A673 (cell line): ENCODE measurements at regions not wholly inside any gene's neighbourhood (a gene's known extent, or its start where the extent isn't known, plus 50 kb on each side); places are given as distances from the start of the nearest gene placed in this dataset.

Source experiments
- BruUV-seq: library from RNA; stranded (reverse); fragments of 400-500 nt; replicated peaks from 2 replicates; lab custom pipeline; 2021; lab: Mats Ljungman, UMichigan
- CTCF ChIA-PET: fragments of 300-600 bp; sonication (Branson Sonifier 250); formaldehyde crosslinking; loops from one replicate; lab custom pipeline; 2022; ENCODE audit warnings: antibody characterized with exemption; lab: Charles Lee
- POLR2A ChIA-PET: fragments of 300-600 bp; sonication (Branson Sonifier 250); formaldehyde crosslinking; loops from one replicate; lab custom pipeline; 2022; ENCODE audit warnings: antibody characterized with exemption; ENCODE audit not compliant: low non-redundant PET; lab: Charles Lee
- DNase-seq: peaks from one replicate; pipeline ENCODE4 v3.0.0-alpha.2; 2015; ENCODE audit warnings: low spot score
- H3K27ac ChIP-seq: fragments of 200-600 bp; sonication (generic); 2 replicates; pipeline ENCODE4 v1.5.1; 2016; ENCODE audit warnings: mixed run types, low read depth, mild to moderate bottlenecking, mixed read lengths, antibody characterized with exemption, low read length; ENCODE audit not compliant: poor library complexity, severe bottlenecking
- H3K27me3 ChIP-seq: fragments of 200-600 bp; sonication (generic); replicated peaks from 2 replicates; pipeline ENCODE4 v1.6.1; 2017; ENCODE audit warnings: mixed run types, low read depth, mild to moderate bottlenecking, mixed read lengths, antibody characterized with exemption, low read length; ENCODE audit not compliant: insufficient read depth, poor library complexity
- H3K36me3 ChIP-seq: fragments of 200-600 bp; sonication (generic); 2 replicates; pipeline ENCODE4 v1.6.1; 2016; ENCODE audit warnings: mixed run types, mild to moderate bottlenecking, mixed read lengths, antibody characterized with exemption, low read length; ENCODE audit not compliant: insufficient read depth, poor library complexity, severe bottlenecking
- H3K4me1 ChIP-seq: fragments of 200-600 bp; sonication (generic); 2 replicates; pipeline ENCODE4 v1.6.1; 2017; ENCODE audit warnings: mixed run types, mild to moderate bottlenecking, mixed read lengths, antibody characterized with exemption, low read length; ENCODE audit not compliant: insufficient read depth, poor library complexity, severe bottlenecking
- H3K4me3 ChIP-seq: fragments of 200-600 bp; sonication (generic); 2 replicates; pipeline ENCODE4 v1.5.1; 2016; ENCODE audit warnings: low read depth, mixed run types, mild to moderate bottlenecking, mixed read lengths, low read length; ENCODE audit not compliant: poor library complexity, severe bottlenecking
- H3K9me3 ChIP-seq: fragments of 200-600 bp; sonication (generic); 2 replicates; pipeline ENCODE4 v1.6.1; 2016; ENCODE audit warnings: mixed run types, low read depth, mild to moderate bottlenecking, mixed read lengths, antibody characterized with exemption, low read length; ENCODE audit not compliant: poor library complexity, severe bottlenecking
- CTCF ChIP-seq: fragments of 300-800, 200-600 bp; sonication (generic); conservative IDR thresholded peaks from 2 replicates; pipeline ENCODE4 v1.5.1; 2017; ENCODE audit warnings: low read depth, mild to moderate bottlenecking, antibody characterized with exemption, low read length, moderate library complexity, mixed read lengths
- EZH2 ChIP-seq: fragments of 200-600 bp; sonication (generic); IDR thresholded peaks from 2 replicates; pipeline ENCODE4 v1.6.1; 2017; ENCODE audit warnings: borderline replicate concordance, low read depth, mild to moderate bottlenecking, mixed read lengths, antibody characterized with exemption, low read length; ENCODE audit not compliant: poor library complexity, severe bottlenecking
- intact Hi-C: fragments of 100-400 bp; cut with micrococcal nuclease; formaldehyde crosslinking; loops from one replicate; pipeline ENCODE4 v1.10.0; 2022; ENCODE audit not compliant: unreplicated experiment

DNA sequence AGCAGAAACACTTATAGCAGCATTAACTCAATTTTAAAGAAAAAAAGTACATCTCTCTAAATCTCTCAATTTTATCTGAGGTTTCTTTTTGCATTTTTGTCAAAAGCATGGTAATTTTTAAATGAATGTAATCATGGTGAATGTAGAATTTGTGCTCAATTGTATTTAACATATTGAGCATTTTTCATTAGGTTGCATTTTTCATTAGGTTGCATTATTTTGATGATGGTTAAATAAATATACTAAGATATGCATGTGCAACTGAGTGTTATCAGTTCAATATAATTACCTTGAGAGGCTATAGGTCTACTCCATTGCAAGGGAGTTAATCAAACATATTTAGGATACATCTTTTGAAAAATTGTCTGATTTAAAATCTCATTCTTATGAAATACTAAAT is 355.1 kb upstream of the SPTLC3 start:
- no peak overlapping the region for H3K27ac ChIP-seq
- no TSS peak for BruUV-seq
- no peaks in the 10 kb centered on the region for H3K36me3 ChIP-seq
- no peaks in the 10 kb centered on the region for H3K9me3 ChIP-seq
- no peaks in the 10 kb centered on the region for H3K27me3 ChIP-seq
- ChIA-PET CTCF (no interaction called here), POLR2A (no interaction called here)
- H3K4me1 ChIP-seq: no peaks in the 10 kb centered on the region
- intact Hi-C loops: no loop called here
- H3K4me3 ChIP-seq: no peak overlapping the region
- TF ChIP-seq EZH2 (no peak), CTCF (no peak)
- no peak for DNase-seq

DNA sequence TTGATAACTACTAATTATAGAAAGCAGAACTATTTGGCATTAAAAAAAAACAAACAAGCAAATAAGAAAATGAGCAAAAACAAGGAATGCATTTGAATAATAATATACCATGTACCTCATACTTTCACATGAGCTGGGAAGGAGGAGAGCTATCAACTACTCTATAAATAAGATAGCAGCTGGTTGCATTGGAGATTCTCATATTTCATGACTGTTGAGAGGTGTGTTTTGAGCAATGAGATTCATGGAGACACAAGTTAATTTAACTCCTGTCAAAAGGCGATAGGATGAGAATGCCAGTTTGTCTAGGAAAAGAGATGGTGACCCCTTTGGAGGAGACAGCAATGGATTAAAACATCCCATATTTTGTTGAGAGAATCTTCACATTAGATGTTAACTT is 348.8 kb upstream of the SPTLC3 start:
- Histone ChIP-seq H3K4me1 (no peaks in the 10 kb centered on the region), H3K4me3 (no peak overlapping the region), H3K27me3 (no peaks in the 10 kb centered on the region), H3K27ac (no peak overlapping the region), H3K9me3 (no peaks in the 10 kb centered on the region), H3K36me3 (no peaks in the 10 kb centered on the region)
- TF ChIP-seq EZH2 (no peak), CTCF (no peak)
- POLR2A ChIA-PET: no interaction called here
- BruUV-seq: no TSS peak
- CTCF ChIA-PET: no interaction called here
- intact Hi-C loops: no loop called here
- no peak for DNase-seq

DNA sequence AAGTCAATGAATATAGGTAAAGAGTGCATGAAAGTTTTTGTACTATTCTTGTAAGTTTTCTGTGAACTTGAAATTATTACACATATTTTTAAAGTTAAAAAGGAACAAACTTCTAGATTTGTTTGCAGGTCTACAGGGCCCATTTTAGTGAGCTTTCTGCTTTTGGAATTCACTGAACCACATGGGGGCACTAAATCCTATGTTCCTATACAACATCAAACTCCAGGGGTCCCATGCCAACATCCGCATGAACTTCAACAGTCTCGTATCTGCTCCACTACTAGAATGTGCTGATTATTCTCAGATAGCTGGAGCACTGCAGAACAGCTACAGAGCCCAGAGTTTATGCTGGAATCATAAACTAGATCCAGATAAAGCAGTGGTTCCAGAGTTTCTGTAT is 347.9 kb upstream of the SPTLC3 start:
- H3K27ac ChIP-seq: no peak overlapping the region
- H3K9me3 ChIP-seq: no peaks in the 10 kb centered on the region
- no TSS peak for BruUV-seq
- ChIA-PET CTCF (interaction anchor here (1.0 kb wide), 1 partner anchor 91 kb away, joined by 4 read pairs; no protein-coding TSS in a partner anchor), POLR2A (interaction anchor here (0.6 kb wide), 1 partner anchor 29 kb away, joined by 3 read pairs; no protein-coding TSS in a partner anchor)
- intact Hi-C loops: no loop called here
- no peaks in the 10 kb centered on the region for H3K27me3 ChIP-seq
- no peaks in the 10 kb centered on the region for H3K36me3 ChIP-seq
- TF ChIP-seq EZH2: no peak
- TF ChIP-seq CTCF: peak; percentile 48; the same call in 1 of the 2 replicates
- peak; percentile 66 for DNase-seq
- no peak overlapping the region for H3K4me3 ChIP-seq
- no peaks in the 10 kb centered on the region for H3K4me1 ChIP-seq
